ENCODE measurements at regions not wholly inside any gene's neighbourhood (a gene's known extent, or its start where the extent isn't known, plus 50 kb on each side); places are given as distances from the start of the nearest gene placed in this dataset.
"Not testable (repeated sequence)": the region's sequence is repeated elsewhere in the genome, so short reads cannot be mapped to it uniquely, and the experiment has no call there.

DNA sequence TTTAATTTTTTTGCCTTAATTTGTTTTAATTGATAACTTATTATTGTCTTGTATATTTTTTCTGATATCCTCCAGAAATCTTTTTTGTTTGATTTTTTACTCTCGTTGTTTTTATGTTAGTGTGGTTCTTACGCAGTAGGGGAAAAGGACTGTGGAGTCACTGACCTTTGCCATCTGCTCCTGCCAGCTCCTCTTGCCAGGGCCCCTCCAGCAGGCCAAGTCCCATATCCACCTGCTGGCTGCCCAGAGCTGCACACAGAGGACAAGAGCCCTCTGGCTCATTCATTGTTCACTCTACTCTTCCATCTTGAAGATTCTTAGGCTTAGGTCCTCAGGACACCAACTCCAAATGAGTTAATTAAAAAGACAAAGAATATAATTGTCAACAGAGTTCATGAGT lies 316.4 kb upstream of the DUSP10 start:
- no peak for DNase-seq

DNA sequence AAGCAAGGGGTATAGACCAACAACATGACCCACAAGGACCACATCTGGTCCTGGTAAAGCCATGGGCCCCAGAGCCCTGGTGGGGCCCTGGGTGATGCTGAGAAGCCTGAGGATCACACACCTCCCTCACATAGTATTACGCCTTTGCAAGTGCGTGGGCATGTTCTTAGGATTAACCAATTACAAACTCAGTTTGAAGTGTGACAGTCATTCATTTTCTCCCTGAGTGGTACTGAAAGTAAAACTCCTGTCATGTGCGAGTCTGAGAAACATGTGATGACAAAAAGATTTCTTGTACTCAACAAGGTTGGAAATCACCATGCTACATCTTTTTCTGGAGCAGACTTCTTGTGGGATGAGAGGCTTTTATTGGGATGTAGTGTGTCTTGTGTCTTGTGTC lies 315.3 kb upstream of the DUSP10 start:
- DNase-seq, result no peak

DNA sequence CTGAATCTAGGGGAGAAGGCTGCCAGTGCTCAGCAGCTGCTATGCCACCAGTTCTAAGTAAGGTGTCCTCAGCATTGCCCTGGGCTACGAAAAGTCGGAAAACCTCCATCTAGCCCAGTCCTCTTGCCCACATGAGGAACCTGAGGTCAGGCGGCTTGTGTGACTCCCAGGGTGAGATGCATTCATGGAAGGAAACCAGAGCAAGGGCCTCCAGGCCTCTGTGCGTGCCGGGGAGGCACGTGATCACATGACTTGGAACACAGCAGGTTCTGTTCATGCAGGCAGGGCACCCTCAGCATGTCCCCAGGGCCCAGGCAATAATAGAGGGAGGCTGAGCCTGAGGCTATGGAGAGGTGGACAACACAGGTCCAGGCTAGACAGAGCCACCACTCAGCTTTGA lies 312.5 kb upstream of the DUSP10 start:
- no peak for DNase-seq

DNA sequence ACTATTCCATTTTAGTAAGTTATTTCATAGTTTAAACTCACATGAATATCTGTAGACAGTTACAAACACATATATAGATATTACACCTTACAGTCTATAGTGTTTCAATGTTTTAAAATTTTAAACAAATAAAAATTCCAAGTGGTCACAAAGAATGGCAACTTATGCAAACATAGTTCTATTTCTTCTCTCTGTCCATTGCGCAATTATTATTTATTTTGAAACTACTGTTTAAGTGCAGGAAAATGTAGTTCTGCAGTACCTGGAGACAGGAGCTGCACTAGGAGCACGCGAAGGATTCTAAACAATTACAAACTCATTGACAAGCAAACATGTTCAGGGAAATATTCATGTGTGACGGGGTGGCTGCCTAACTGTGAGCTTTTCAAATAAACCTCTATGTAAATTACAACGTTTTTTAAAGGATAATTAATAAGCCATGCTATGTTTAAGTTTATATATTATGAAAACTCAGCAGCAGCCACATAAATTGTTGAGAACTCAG lies 312.0 kb upstream of the DUSP10 start:
- DNase-seq, result no peak

DNA sequence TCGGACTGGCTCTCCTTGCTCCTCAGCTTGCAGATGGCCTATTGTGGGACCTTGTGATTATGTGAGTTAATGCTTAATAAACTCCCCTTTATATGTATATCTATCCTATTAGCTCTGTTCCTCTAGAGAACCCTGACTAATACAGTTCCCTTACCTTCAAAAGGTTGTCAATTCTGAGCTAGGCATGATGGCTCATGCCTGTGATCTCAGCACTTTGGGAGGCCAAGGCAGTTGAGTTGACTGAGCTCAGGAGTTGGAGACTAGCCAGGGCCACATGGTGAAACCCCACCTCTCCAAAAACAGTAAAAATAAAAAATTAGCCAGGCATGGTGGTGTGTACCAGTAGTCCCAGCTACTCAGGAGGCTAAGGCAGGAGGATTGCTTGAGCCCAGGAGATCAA lies 309.4 kb upstream of the DUSP10 start:
- DNase-seq, result not testable (repeated sequence)

DNA sequence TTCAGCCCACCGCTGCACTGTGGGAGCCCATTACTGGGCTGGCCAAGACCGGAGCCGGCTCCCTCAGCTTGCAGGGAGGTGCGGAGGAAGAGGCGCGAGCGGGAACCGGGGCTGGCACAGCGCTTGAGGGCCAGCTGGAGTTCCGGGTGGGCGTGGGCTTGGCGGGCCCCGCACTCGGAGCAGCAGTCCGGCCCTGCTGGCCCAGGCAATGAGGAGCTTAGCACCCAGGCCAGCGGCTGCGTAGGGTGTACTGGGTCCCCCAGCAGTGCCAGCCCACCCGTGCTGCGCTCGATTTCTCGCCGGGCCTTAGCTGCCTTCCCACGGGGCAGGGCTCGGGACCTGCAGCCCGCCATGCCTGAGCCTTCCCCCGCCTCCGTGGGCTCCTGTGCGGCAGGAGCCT lies 307.8 kb upstream of the DUSP10 start:
- not testable (repeated sequence) for DNase-seq

DNA sequence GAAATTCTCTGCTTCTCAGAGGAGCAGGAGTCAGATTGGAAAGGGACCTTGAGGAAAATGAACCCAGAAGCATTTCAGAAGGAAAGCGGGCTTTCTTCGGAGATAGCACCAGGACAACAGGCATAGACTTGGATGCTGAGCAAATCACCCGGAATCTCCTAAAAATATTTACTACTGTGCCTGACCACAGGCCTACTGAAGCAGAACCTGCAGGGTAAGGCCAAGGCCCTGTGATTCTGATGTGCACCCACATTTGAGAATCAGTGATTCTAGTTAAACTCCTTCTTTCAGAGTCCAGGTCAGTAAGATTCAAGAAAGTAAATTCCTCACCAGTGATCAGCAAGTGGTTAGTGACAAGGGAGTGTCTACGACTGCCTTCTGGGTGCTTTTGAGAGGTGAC lies 307.3 kb upstream of the DUSP10 start:
- no peak for DNase-seq

DNA sequence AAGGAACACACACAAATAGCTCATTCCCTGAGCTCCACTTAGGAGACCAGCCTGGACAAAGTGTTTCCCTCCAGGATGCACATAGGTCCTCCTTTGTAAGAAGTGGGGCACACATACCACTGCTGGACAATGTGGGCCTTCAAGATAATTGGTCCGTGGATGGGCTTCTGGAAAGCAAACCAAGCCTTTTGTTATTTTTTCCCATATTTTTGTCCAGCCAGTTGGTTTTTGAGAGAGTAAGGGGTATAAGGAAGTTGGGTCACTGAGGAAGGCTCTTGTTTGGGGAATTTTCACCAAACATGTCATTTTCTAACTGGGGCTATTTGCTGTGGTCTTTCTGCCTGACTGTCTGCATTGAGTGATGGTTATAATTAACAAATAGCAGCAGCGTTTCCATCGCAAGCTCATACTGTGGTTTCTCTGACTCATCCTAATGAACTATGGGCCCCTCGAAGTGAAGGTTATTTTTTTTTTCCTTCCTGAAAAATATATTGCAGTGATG lies 306.3 kb upstream of the DUSP10 start:
- DNase-seq, result no peak

DNA sequence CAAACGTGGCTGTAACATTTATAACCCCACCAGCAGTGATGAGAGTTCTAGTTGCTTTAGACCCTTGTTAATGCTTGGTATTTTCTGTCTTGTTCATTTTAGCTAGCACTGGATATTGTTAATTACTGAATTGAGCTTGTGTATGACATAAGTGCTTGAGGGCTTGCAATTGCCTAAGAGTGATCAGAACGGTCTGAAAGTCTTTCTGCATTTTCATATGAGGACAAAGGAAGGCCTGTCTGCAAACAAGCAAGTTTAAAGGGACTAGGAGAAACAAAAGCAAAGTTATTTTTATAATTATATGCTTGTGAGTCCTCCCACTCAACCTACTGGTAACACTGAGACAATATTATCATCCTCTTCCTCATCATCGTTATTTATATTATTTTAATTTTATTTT lies 305.5 kb upstream of the DUSP10 start:
- DNase-seq, result no peak

DNA sequence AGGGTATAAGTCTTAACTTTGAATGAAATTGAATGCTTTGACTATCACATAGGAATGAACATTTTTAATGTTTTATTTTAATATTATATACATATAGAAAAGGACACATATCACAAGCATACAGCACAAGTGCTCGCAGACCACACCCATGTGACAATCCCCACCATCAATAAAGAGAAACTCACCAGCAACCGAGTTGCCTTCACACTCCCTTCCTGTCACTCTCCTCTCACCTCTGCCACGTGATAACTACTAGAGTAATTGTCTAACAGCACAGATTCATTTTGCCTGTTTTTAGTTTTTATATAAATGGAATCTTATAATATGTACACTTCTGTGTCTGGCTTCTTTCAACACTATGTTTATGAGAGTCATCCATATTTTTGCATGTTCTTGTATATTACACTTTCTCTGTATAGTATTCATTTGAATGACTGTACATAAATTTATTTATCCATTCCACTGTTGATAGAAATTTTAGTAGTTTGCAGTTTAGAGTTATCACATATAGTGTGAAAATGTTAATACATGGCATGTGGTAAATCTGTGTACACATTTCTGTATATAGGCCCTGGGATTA lies 304.9 kb upstream of the DUSP10 start:
- no peak for DNase-seq

DNA sequence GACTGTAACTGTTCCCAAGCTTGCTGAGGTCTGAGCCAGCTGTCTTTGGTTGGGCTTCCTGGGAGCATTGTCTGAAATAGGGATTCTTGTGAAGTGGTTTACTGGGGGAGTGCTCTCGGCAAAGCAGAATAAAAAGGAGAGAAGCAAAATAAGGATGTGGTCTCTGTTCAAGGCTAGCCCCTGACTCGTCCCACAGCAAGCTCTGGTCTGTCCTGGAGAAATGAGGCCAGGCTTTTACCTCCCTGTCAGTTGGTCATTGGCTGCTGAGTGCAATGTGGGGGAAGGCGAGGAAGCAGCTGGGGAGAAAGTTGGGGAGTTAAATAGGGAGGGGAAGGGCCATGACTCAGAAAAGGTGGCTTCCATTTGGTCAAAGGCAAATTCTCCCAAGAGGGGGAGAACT lies 303.9 kb upstream of the DUSP10 start:
- DNase-seq, result no peak

DNA sequence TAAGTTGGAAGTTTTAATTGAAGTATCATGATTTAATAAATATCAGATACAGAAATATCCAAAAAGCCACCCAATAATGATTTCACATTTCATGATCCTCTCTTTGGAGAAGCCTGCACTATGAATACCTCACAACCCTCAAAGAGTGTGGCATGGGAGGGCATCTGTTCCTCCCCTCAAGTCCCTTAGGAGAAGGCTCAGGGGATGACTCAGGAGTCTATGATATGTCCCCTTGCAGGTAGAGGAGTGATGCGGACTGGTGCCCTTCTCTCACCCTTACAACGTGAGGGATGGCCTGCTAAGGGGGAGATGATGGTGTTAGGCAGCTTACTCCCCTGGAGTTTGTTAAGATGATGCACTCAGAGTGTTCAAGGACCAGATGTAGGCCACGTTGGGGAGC lies 303.3 kb upstream of the DUSP10 start:
- no peak for DNase-seq

DNA sequence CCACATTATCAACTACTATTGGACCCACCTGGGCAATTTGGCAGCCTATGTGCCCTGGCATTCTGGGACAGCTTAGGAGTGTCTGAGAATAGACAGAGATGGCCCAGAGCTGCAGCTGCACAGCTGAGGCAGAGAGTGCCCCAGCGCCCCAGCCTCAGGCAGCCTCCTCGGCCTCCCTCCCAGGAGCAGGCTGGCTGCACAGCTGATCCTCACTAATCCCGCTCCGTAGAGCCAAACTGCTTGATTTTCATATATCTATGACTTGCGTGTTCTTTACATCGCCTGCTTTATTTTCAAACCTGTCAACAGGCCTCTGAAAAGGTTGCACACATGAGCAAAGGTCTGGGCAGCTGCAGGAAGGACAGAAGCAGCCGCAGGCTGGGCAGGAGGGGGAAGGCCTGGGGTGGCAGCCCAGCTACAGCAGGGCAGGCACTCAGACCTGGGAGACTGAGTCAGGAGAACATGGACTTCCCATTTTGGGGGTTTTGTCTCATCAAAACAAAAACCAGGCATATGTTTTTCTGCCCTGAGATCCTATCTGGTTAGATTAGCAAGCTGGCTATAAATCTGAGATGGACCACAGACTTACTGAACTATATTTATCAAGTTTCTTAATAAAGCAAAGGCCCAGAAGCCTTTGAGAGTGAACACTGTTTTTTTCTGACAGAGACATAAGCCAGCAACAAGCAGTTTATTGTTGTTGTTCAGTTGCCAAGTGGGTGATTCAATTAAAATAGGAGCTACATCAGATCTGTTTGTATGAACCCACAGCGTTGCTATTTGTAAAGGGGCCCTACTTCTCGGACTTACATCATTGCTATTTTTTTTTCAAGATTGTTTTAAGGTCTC lies 301.8 kb upstream of the DUSP10 start:
- no peak for DNase-seq

DNA sequence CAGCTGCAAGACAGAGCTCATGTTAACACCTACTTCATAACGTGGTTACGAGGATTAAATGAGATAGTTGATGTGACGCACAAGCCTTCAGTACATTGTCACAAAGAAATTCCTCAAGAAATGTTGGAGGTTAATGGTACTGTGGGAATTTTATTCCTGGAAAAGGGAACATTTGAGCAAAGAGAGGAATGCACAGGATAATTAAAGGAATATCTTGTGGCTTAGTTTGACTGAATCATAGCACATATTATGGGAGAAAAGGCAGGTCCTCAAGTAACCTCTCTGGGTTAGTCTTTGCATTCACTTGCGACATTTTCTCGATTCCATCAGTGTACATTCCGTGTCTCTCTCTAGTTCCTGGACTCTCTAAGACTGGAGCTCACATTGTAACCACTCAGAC lies 300.2 kb upstream of the DUSP10 start:
- no peak for DNase-seq

DNA sequence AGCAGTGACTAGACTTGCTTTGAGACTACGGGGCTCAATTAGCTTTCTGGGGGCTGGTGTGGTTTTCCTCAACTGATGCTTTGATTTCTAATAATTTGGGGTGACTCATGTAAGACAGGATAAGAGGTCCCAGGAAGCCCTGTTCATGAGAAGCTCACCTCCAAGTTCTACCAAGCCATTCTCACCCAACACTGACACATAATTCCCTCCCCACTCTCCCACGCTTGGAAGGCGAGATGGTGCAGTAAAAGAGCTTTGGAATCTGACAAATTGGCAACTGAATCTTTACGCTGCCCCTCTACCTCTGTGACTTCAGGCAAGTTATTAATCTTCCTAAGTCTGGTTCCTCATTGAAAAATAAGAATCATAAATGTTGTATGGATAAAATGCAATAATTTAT lies 299.1 kb upstream of the DUSP10 start:
- DNase-seq, result no peak

DNA sequence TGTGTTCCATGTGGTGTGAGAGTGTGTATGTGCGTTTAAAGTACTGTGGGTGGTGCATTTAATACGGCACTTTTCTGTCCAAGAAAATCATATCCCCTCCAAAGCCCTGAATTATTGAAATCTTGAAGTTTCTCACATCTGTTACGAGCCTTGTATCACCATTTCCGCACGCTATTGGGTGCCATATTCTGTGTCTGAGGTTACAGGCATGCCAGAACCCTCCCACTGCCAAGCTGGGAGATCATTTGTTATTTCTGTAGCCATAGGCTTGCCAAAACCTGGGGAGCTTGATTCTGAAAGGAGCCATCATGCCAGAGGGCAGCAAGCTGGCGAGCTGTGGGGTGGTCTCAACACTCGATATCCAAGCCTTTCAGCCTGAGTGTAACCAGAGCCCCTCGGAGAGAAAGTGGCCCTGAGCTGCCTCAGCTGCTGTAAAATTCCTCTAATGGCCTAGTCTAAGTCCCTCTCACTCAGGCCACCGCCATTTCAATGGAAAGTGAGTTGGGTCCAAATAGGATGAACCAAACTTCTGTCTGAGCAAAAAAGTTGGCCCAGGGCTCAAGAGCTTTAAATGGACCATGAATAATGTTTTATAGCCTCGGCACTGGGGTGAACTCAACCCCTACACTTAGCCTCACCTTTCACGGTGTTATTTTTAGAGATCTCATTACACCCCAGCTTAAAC lies 298.4 kb upstream of the DUSP10 start:
- DNase-seq, result no peak

DNA sequence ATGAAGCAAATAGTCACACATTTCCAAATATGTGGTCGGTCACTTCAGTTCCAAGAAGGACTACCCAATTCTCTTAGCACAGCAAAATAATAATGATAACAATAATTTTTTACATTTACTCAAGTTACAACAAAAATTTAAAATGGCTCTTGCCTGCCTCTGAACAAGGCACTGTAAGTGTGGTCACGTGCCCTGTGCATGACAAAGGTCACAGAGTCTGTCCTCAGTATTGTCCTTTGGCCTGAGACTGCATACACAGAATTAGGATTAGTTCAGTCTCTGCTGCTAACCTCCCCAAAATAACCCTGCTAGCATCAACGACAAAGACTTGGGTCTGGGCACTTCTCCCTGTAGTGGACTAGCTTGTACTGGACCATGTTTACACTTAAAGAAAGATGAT lies 297.1 kb upstream of the DUSP10 start:
- no peak for DNase-seq

DNA sequence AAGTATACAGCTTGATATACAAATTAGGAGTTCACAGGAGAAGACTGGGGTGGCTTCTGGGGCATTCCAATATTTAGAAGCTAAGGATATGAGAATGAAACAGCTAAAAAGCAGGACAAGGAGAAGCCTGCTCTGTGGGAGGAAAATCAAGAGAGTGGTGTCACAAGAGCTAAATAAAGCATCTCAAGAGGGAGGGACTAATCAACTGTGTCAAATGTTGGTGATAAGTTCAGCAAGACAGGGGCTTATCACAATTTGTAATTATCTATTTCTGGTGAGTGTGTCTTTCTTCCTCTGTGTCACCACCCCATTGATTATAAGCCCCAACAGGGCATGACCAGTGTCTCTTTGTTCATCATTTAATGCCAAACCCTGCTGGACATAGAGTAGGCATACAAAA lies 295.8 kb upstream of the DUSP10 start:
- no peak for DNase-seq

DNA sequence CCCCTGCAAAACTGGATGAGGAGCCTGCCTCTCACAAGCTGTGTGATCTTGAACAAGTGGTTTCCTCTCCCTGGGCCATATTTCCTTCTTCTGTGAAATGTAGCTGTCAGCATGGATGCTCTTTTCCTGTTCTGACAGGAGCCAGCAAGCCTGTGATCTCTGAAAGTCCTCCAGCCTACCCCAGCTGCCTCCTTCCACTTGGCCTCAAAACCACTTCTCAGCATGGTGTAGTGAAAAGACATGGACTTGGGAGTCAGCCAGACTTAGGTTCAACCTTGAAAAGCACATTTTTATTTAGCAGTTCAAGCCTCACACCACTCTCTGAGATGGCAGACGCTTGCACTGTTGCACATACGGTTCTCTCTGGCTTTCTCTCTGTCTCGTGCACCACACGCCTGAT lies 292.9 kb upstream of the DUSP10 start:
- no peak for DNase-seq

DNA sequence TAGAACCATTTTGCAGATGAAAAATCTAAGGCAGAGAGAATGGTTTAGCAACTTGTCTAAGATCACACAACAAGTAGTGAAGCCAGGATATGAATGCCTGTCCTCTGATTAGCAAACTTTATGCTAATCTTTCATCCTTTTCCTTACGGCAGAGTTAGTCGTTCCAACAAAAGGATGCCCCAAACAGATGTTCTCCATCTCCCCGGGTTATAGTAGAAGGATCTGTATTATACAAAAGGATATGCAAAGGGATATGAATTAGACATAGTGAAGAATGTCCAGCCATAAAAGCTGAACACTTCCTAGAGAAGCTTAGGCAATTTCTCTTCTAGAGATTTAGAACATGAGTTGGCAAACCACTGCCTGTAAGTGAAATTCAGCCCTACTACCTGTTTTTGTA lies 291.6 kb upstream of the DUSP10 start:
- DNase-seq, result no peak

DNA sequence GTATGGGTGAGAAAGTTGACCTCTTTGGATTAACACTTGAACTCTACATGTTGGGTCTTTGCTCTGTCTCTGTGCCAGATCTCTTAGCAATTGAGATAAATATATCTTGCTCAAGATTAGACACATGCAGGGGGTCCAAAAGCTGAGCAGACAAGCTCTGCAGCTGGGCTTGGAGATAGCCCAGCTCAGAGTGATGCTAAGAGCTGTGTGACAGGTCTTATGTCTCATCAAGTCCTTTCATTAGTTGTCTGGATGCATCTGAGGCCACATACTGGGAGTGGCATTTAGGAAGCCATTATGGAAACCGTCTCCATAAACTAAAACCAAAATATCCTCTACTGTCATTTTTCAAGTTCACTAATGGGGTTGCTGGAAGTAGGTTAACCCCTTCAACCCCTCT lies 289.4 kb upstream of the DUSP10 start:
- DNase-seq, result no peak

DNA sequence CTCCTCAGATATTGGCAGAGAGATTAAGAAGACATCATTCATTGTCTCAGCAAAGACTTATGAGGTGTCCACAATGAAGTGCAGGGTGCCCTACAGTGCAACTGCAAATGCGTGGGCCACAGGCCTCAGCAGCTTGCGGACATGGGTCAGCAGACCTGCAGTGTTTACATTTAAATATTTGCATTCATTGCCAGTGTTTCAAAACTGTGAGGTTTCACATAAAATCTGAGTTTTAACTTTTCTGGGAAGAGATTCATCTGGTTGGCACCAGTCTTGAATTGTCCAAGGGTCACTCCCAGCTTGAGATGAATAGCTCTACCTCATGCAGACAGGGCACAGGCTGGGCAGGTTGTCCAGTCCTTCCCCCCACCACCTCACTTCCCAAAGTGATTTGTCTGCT lies 286.8 kb upstream of the DUSP10 start:
- DNase-seq, result no peak

DNA sequence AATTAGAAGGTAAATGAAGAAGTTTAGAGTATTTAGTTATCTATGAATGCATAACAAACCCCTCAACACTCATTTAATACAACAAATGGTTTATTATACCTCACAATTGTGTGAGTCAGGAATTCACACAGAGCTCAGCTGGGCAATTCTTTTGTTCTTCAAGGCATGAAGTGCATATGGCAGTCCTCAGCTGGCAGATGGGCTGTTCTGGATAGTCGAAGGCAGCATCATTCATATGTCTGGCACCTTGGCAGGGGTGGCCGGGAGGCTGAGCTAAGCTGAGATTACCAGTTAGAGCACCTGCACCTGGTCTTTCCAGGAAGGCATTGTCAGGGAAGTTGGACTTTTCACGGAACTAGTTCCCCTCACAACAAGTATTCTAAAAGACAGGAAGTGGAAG lies 286.2 kb upstream of the DUSP10 start:
- no peak for DNase-seq

DNA sequence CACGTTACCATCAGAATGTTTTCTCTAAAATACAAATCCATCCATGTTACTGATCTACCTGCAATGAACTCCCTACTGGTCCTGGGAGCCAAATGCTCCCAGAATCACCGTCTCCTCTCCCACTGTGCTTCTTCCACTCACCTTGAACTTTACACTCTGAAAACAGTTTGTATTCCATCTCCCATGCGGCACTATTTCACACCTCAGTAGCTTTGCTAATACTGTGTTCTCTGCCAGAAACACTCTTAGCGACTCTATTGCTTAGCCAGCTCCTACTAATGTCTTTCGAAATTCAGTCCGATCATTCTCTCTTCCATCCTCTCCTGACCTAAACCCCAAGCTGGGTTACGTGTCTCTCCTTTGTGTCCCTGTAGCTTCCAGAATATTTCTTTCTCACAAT lies 284.4 kb upstream of the DUSP10 start:
- no peak for DNase-seq
